Natural killer cell (primary cell): ENCODE measurements at regions not wholly inside any gene's neighbourhood (a gene's known extent, or its start where the extent isn't known, plus 50 kb on each side); places are given as distances from the start of the nearest gene placed in this dataset.

Experiments
- ATAC-seq, 3 donors: fragments of 150-1000 bp in 2 of 3; fragments of 200-7000 bp in 1 of 3; cut with Tn5 transposase; 1 replicate in 1 of 3; 2 replicates in 2 of 3; pipeline ENCODE4 v1.10.0; 2021; ENCODE audit warnings: mild to moderate bottlenecking in 2 of 3, moderate library complexity in 2 of 3
- DNase-seq, 2 donors: peaks; one replicate each; pipeline versions ENCODE4 v3.0.0 to v3.0.0-alpha.2; 2013 to 2021; ENCODE audit warnings: mixed read lengths in 1 of 2
- H3K27ac ChIP-seq: one replicate; pipeline ENCODE4 v1.5.1; 2013; ENCODE audit warnings: mild to moderate bottlenecking, low read length
- H3K27me3 ChIP-seq: one replicate; pipeline ENCODE4 v1.6.1; 2013; ENCODE audit warnings: low read length; ENCODE audit not compliant: control insufficient read depth, insufficient read depth
- H3K36me3 ChIP-seq: one replicate; pipeline ENCODE4 v1.6.1; 2013; ENCODE audit warnings: low read length; ENCODE audit not compliant: control insufficient read depth, insufficient read depth
- H3K4me1 ChIP-seq: one replicate; pipeline ENCODE4 v1.6.1; 2013; ENCODE audit warnings: low read length; ENCODE audit not compliant: control insufficient read depth, insufficient read depth
- H3K4me3 ChIP-seq: one replicate; pipeline ENCODE4 v1.5.1; 2013; ENCODE audit warnings: low read length
- H3K9me3 ChIP-seq: one replicate; pipeline ENCODE4 v1.6.1; 2013; ENCODE audit warnings: low read length; ENCODE audit not compliant: control insufficient read depth, insufficient read depth
- H3K27ac Mint-ChIP-seq, 2 donors: one replicate each; pipeline ENCODE4 v1.8.0; 2022; ENCODE audit warnings: mild to moderate bottlenecking in 2 of 2, mixed read lengths in 2 of 2, moderate library complexity in 1 of 2
- H3K27me3 Mint-ChIP-seq, 2 donors: one replicate each; pipeline ENCODE4 v1.8.0; 2022; ENCODE audit warnings: low read depth in 2 of 2, mixed read lengths in 2 of 2
- H3K36me3 Mint-ChIP-seq: one replicate; pipeline ENCODE4 v1.8.0; 2022; ENCODE audit warnings: mixed read lengths
- H3K4me1 Mint-ChIP-seq, 2 donors: one replicate each; pipeline ENCODE4 v1.8.0; 2022; ENCODE audit warnings: mixed read lengths in 2 of 2
- H3K4me3 Mint-ChIP-seq: one replicate; pipeline ENCODE4 v1.8.0; 2022; ENCODE audit warnings: mild to moderate bottlenecking, moderate library complexity, mixed read lengths
- H3K9me3 Mint-ChIP-seq, 2 donors: one replicate each; pipeline ENCODE4 v1.8.0; 2022; ENCODE audit warnings: mixed read lengths in 2 of 2
- CTCF ChIP-seq: fragments of 200-600 bp; IDR thresholded peaks from one replicate; pipeline ENCODE4 v1.8.0; 2022; ENCODE audit warnings: antibody characterized with exemption
- WGBS: methylation state at CpG from one replicate; pipeline ENCODE4 v1.1.7; 2013; ENCODE audit warnings: missing lambda C conversion rate; ENCODE audit not compliant: insufficient coverage; 5-methylcytosine and 5-hydroxymethylcytosine counted together
- intact Hi-C: fragments of 100-400 bp; cut with micrococcal nuclease; formaldehyde crosslinking; loops from one replicate; pipeline ENCODE4 v1.14.2; 2022

- no peak for TF ChIP-seq CTCF
- no peak for ATAC-seq
These were observed 141.5 kb upstream of the ADAMTS9 start for GRCh38 chr3:64829331-64829730.

GRCh38 chr3:64828276-64828675 lies 140.5 kb upstream of the ADAMTS9 start:
- Mint-ChIP-seq H3K4me1 (no peaks in the 10 kb centered on the region), H3K9me3 (peaks cover 0 to 4% of the 10 kb centered on the region in 2 donors), H3K36me3 (no peaks in the 10 kb centered on the region), H3K27ac (no peak overlapping the region), H3K27me3 (no peaks in the 10 kb centered on the region), H3K4me3 (no peak overlapping the region)
- no peak for TF ChIP-seq CTCF
- intact Hi-C loops, result no loop called here
- Histone ChIP-seq H3K36me3 (no peaks in the 10 kb centered on the region), H3K27me3 (no peaks in the 10 kb centered on the region), H3K27ac (no peak overlapping the region), H3K9me3 (no peaks in the 10 kb centered on the region), H3K4me3 (no peak overlapping the region), H3K4me1 (no peaks in the 10 kb centered on the region)
- ATAC-seq, result no peak
- DNase-seq, result no peak

More at GRCh38 chr3:64829331-64829730, 141.5 kb upstream of the ADAMTS9 start:
- Histone ChIP-seq H3K36me3 (no peaks in the 10 kb centered on the region), H3K9me3 (no peaks in the 10 kb centered on the region), H3K27ac (no peak overlapping the region), H3K4me1 (no peaks in the 10 kb centered on the region), H3K4me3 (no peak overlapping the region), H3K27me3 (no peaks in the 10 kb centered on the region)
- WGBS, result no CpG with 5 or more reads among the region's 3 CpGs
- no peaks in the 10 kb centered on the region for H3K27me3 Mint-ChIP-seq
- no peaks in the 10 kb centered on the region for H3K4me1 Mint-ChIP-seq
- H3K27ac Mint-ChIP-seq, result no peak overlapping the region
- H3K9me3 Mint-ChIP-seq, result peaks cover 0 to 5% of the 10 kb centered on the region in 2 donors
- intact Hi-C loops, result no loop called here
- no peak overlapping the region for H3K4me3 Mint-ChIP-seq
- no peaks in the 10 kb centered on the region for H3K36me3 Mint-ChIP-seq
- DNase-seq, result no peak

- WGBS, result 100% methylated on average over 1 of the region's 2 CpGs
- no peak for TF ChIP-seq CTCF
- H3K4me1 Mint-ChIP-seq, result no peaks in the 10 kb centered on the region
These were observed 139.6 kb upstream of the ADAMTS9 start for GRCh38 chr3:64827431-64827830.

GRCh38 chr3:64827019-64827418 lies 139.2 kb upstream of the ADAMTS9 start:
- H3K4me3 Mint-ChIP-seq, result no peak overlapping the region
- H3K27ac Mint-ChIP-seq, result no peak overlapping the region
- no peaks in the 10 kb centered on the region for H3K36me3 Mint-ChIP-seq

More at GRCh38 chr3:64827431-64827830, 139.6 kb upstream of the ADAMTS9 start:
- H3K4me1 ChIP-seq, result no peaks in the 10 kb centered on the region
- DNase-seq (no peak), ATAC-seq (no peak)
- Mint-ChIP-seq H3K9me3 (peaks cover 2 to 5% of the 10 kb centered on the region in 2 donors), H3K36me3 (no peaks in the 10 kb centered on the region), H3K4me3 (no peak overlapping the region), H3K27me3 (no peaks in the 10 kb centered on the region), H3K27ac (no peak overlapping the region)
- H3K27me3 ChIP-seq, result no peaks in the 10 kb centered on the region
- H3K36me3 ChIP-seq, result no peaks in the 10 kb centered on the region
- intact Hi-C loops, result no loop called here
- H3K27ac ChIP-seq, result no peak overlapping the region
- no peaks in the 10 kb centered on the region for H3K9me3 ChIP-seq
- no peak overlapping the region for H3K4me3 ChIP-seq

More at GRCh38 chr3:64827019-64827418, 139.2 kb upstream of the ADAMTS9 start:
- no peak for DNase-seq
- Histone ChIP-seq H3K4me3 (no peak overlapping the region), H3K9me3 (no peaks in the 10 kb centered on the region), H3K4me1 (no peaks in the 10 kb centered on the region), H3K27ac (no peak overlapping the region), H3K36me3 (no peaks in the 10 kb centered on the region), H3K27me3 (no peaks in the 10 kb centered on the region)
- ATAC-seq, result no peak
- no peaks in the 10 kb centered on the region for H3K27me3 Mint-ChIP-seq
- intact Hi-C loops, result no loop called here
- no peak for TF ChIP-seq CTCF
- peaks cover 2% of the 10 kb centered on the region in 2 donors for H3K9me3 Mint-ChIP-seq
- H3K4me1 Mint-ChIP-seq, result no peaks in the 10 kb centered on the region
